ENCODE measurements at regions not wholly inside any gene's neighbourhood (a gene's known extent, or its start where the extent isn't known, plus 50 kb on each side); places are given as distances from the start of the nearest gene placed in this dataset.

DNA sequence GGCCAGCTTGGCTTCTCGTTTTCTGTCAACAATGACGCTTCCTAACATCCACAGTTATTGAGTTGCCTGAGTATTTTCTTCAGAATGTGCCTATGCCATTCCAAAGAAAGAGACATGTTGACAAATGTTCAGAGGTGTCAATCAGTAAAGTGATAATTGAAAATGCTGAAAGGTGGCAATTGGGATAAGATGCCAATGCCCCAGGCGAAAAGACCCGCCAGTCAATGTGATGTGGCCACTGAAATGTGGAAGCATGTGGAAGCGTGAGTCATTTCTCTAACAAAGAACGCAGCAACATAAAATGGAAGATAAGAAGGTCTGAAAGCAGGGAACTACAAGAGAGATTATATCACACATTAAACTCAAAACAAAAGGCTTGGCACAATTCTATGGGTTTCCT is 882.2 kb upstream of the SLC10A2 start:
- TF ChIP-seq, protein P1, sequence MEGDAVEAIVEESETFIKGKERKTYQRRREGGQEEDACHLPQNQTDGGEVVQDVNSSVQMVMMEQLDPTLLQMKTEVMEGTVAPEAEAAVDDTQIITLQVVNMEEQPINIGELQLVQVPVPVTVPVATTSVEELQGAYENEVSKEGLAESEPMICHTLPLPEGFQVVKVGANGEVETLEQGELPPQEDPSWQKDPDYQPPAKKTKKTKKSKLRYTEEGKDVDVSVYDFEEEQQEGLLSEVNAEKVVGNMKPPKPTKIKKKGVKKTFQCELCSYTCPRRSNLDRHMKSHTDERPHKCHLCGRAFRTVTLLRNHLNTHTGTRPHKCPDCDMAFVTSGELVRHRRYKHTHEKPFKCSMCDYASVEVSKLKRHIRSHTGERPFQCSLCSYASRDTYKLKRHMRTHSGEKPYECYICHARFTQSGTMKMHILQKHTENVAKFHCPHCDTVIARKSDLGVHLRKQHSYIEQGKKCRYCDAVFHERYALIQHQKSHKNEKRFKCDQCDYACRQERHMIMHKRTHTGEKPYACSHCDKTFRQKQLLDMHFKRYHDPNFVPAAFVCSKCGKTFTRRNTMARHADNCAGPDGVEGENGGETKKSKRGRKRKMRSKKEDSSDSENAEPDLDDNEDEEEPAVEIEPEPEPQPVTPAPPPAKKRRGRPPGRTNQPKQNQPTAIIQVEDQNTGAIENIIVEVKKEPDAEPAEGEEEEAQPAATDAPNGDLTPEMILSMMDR (IDR thresholded peaks at IDR 0.05; ENCODE audit: low read length), result no peak
- TF ChIP-seq EZH2 (IDR thresholded peaks at IDR 0.05; ENCODE audit: borderline replicate concordance, low read length), result no peak
